Psoas muscle (tissue), 7 donors: ENCODE measurements at regions not wholly inside any gene's neighbourhood (a gene's known extent, or its start where the extent isn't known, plus 50 kb on each side); places are given as distances from the start of the nearest gene placed in this dataset.

Experiments used
- ATAC-seq, 4 donors: fragments of 200-7000 bp; cut with Tn5 transposase; one replicate each; pipeline ENCODE4 v1.9.1; 2020; ENCODE audit warnings: moderate library complexity in 3 of 4, mild to moderate bottlenecking in 2 of 4
- DNase-seq, 2 donors: peaks; one replicate each; pipeline ENCODE4 v3.0.0-alpha.2; 2020
- H3K27ac ChIP-seq: fragments of 200-600 bp; one replicate; pipeline ENCODE4 v1.8.0; 2022
- H3K27me3 ChIP-seq, 3 donors: fragments of 200-600 bp in 1 of 3; one replicate each; pipeline versions ENCODE4 v1.6.1 to v1.8.0; 2013 to 2022; ENCODE audit warnings: low read length in 2 of 3, mild to moderate bottlenecking in 2 of 3, moderate library complexity in 1 of 3; ENCODE audit not compliant: insufficient read depth in 3 of 3
- H3K36me3 ChIP-seq, 2 donors: fragments of 200-600 bp in 1 of 2; one replicate each; pipeline versions ENCODE4 v1.6.1 to v1.8.0; 2013 to 2022; ENCODE audit warnings: low read depth in 1 of 2, mild to moderate bottlenecking in 1 of 2, moderate library complexity in 1 of 2; ENCODE audit not compliant: insufficient read depth in 1 of 2
- H3K4me1 ChIP-seq: fragments of 200-600 bp; one replicate; pipeline ENCODE4 v1.8.0; 2022
- H3K4me3 ChIP-seq: fragments of 200-600 bp; one replicate; pipeline ENCODE4 v1.8.0; 2022; ENCODE audit warnings: mild to moderate bottlenecking
- H3K9me3 ChIP-seq: fragments of 200-600 bp; one replicate; pipeline ENCODE4 v1.8.0; 2022
- CTCF ChIP-seq: fragments of 200-600 bp; IDR thresholded peaks from one replicate; pipeline ENCODE4 v1.8.0; 2022; ENCODE audit warnings: antibody characterized with exemption
- WGBS, 3 donors: extraction: QIAGEN DNeasy Blood & Tissue Kit; methylation state at CpG; one replicate each; pipeline versions ENCODE4 v1.1.6 to v1.1.7; 2013; 5-methylcytosine and 5-hydroxymethylcytosine counted together
- intact Hi-C, 2 donors: fragments of 100-400 bp; cut with DNase I; formaldehyde crosslinking; loops; one replicate each; pipeline versions ENCODE4 v1.11.0 to v1.14.2; 2022
- donor health status: healthy with polysubstance abuse.
- donor health status: DM: no; HTN: no; CAD: no; lungs with moderate emphysema.
- donor health status: Bipolar disorder and iron deficiency.
- donor health status: healthy.
- donor health status: DM: yes; HTN: yes; CAD: no.
- donor health status: DM: no; HTN: no; CAD: no.
- donor health status: DM: yes; HTN: yes; CAD: no.

GRCh38 chr3:159169828-159170227, 368.0 kb downstream of the MFSD1 start:
- Histone ChIP-seq H3K36me3 (no peaks in the 10 kb centered on the region), H3K4me1 (no peaks in the 10 kb centered on the region), H3K27me3 (no peaks in the 10 kb centered on the region), H3K27ac (no peak overlapping the region), H3K4me3 (no peak overlapping the region), H3K9me3 (no peaks in the 10 kb centered on the region)
- DNase-seq (no peak), ATAC-seq (no peak)
- no peak for TF ChIP-seq CTCF
- intact Hi-C loops: no loop called here

GRCh38 chr3:159170436-159171003, 368.7 kb downstream of the MFSD1 start:
- Histone ChIP-seq H3K27ac (no peak overlapping the region), H3K9me3 (no peaks in the 10 kb centered on the region), H3K36me3 (no peaks in the 10 kb centered on the region), H3K27me3 (no peaks in the 10 kb centered on the region), H3K4me3 (no peak overlapping the region), H3K4me1 (no peaks in the 10 kb centered on the region)
- TF ChIP-seq CTCF: no peak
- DNase-seq: no peak
- peak in 3 of 4 donors; percentile 64 to 77 (median 68) for ATAC-seq
- intact Hi-C loops: no loop called here
- 63 to 69% (median 63%) methylated on average over 4 of the region's 4 CpGs for WGBS, 3 donors

GRCh38 chr3:159171333-159171732, 369.5 kb downstream of the MFSD1 start:
- H3K27ac ChIP-seq: no peak overlapping the region
- no peaks in the 10 kb centered on the region for H3K9me3 ChIP-seq
- ATAC-seq (no peak), DNase-seq (no peak)
- no peak overlapping the region for H3K4me3 ChIP-seq
- H3K4me1 ChIP-seq: no peaks in the 10 kb centered on the region
- no peak for TF ChIP-seq CTCF
- no peaks in the 10 kb centered on the region for H3K36me3 ChIP-seq
- intact Hi-C loops: no loop called here
- 41 to 70% (median 53%) methylated on average over 3 of the region's 3 CpGs for WGBS, 3 donors
- H3K27me3 ChIP-seq: no peaks in the 10 kb centered on the region

- ATAC-seq (no peak), DNase-seq (no peak)
- Histone ChIP-seq H3K27ac (no peak overlapping the region), H3K4me3 (no peak overlapping the region), H3K4me1 (no peaks in the 10 kb centered on the region), H3K9me3 (no peaks in the 10 kb centered on the region), H3K27me3 (no peaks in the 10 kb centered on the region), H3K36me3 (no peaks in the 10 kb centered on the region)
- intact Hi-C loops: no loop called here
- no peak for TF ChIP-seq CTCF
- WGBS, 3 donors: 56 to 65% (median 61%) methylated on average over 2 of the region's 2 CpGs
These were observed 370.6 kb downstream of the MFSD1 start for GRCh38 chr3:159172473-159172872.
